Choroid plexus epithelial cell (primary cell): ENCODE measurements at regions not wholly inside any gene's neighbourhood (a gene's known extent, or its start where the extent isn't known, plus 50 kb on each side); places are given as distances from the start of the nearest gene placed in this dataset.
"Not testable (repeated sequence)": the region's sequence is repeated elsewhere in the genome, so short reads cannot be mapped to it uniquely, and the experiment has no call there.

ENCODE experiments used
- DNase-seq: peaks from one replicate; pipeline ENCODE4 v3.0.0-alpha.2; 2010; ENCODE audit warnings: low read depth
- H3K4me3 ChIP-seq: 2 replicates; pipeline ENCODE4 v1.5.1; 2011; ENCODE audit warnings: low read depth, mild to moderate bottlenecking, control low read depth, low read length, moderate library complexity
- TF ChIP-seq, protein P1 (sequence below): conservative IDR thresholded peaks from 2 replicates; pipeline ENCODE4 v1.5.1; 2011; ENCODE audit warnings: low read depth, mild to moderate bottlenecking, control low read depth, inconsistent platforms, low read length, moderate library complexity

GRCh38 chr2:38243186-38243880, 133.7 kb downstream of the ATL2 start:
- TF ChIP-seq, protein P1, sequence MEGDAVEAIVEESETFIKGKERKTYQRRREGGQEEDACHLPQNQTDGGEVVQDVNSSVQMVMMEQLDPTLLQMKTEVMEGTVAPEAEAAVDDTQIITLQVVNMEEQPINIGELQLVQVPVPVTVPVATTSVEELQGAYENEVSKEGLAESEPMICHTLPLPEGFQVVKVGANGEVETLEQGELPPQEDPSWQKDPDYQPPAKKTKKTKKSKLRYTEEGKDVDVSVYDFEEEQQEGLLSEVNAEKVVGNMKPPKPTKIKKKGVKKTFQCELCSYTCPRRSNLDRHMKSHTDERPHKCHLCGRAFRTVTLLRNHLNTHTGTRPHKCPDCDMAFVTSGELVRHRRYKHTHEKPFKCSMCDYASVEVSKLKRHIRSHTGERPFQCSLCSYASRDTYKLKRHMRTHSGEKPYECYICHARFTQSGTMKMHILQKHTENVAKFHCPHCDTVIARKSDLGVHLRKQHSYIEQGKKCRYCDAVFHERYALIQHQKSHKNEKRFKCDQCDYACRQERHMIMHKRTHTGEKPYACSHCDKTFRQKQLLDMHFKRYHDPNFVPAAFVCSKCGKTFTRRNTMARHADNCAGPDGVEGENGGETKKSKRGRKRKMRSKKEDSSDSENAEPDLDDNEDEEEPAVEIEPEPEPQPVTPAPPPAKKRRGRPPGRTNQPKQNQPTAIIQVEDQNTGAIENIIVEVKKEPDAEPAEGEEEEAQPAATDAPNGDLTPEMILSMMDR = no peak
- H3K4me3 ChIP-seq = no peak overlapping the region
- DNase-seq = no peak

GRCh38 chr2:38239452-38239851, 137.6 kb downstream of the ATL2 start:
- H3K4me3 ChIP-seq = no peak overlapping the region
- no peak for DNase-seq
- TF ChIP-seq, protein P1 = no peak

GRCh38 chr2:38238705-38239104, 138.4 kb downstream of the ATL2 start:
- H3K4me3 ChIP-seq, DNase-seq: not testable (repeated sequence)

DNA sequence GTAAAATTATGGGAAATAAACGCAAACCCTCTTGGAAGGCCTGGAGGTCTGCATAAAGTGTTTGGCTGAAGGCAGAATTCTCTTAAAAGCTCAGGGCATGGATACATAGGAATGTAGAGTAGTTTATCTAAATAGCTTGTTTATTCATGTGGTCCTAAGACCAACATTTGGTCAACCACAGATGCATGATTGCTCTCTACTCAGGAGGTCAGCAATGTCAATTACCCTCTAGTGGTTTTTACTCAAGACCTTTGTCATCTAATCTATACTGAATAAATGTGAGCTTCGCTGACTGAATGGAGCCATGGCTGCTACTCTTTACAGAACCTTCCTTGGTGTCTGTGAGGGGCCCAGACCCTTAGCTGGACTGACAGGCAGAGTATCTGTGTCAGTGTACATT, 139.8 kb downstream of the ATL2 start:
- H3K4me3 ChIP-seq = no peak overlapping the region
- TF ChIP-seq, protein P1 = no peak
- no peak for DNase-seq

GRCh38 chr2:38233231-38233983, 143.7 kb downstream of the ATL2 start:
- DNase-seq = peak; percentile 45
- TF ChIP-seq, protein P1 = peak; percentile 29
- H3K4me3 ChIP-seq = no peak overlapping the region

DNA sequence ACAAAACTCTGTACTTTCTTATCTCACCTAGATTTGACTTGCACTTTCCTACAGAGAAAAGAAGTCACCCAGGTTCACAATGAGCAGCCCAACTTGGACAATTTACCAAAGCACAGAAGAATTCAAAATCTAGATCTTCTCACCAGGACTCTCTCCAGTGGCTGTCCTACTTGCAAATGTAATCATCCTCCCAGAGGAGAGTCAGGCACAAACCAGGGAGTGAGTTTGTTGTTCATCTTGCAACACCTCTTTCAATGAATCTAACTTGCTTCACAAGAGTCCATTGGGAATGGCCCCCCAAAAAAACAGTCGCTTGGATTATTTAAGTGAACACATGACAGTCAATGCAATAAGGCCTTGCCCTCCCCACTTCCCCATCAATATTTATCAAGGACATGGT, 144.6 kb downstream of the ATL2 start:
- TF ChIP-seq, protein P1 = no peak
- DNase-seq = no peak

DNA sequence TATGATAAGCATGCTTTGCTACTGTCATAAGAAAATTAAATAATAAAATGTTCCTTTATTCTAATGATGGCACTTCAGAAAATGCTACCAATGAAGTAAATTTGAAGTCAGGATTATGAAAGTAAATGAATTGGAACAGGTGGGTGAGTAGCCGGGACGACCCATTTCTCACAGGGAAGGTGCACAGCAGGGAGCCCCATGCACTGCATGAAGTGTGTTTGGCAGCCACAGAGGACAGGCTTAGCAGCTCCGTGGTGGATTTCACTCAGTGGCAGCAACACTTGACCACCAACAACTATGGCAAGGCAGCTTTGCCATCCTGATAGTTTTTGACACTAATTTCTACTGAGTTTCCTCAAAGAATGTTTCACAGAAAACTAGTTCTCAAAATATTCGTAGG, 146.3 kb downstream of the ATL2 start:
- TF ChIP-seq, protein P1 = no peak
- H3K4me3 ChIP-seq = no peak overlapping the region
- DNase-seq = no peak

More for the DNA sequence above, 144.6 kb downstream of the ATL2 start:
- no peak overlapping the region for H3K4me3 ChIP-seq
